ENCODE measurements at regions not wholly inside any gene's neighbourhood (a gene's known extent, or its start where the extent isn't known, plus 50 kb on each side); places are given as distances from the start of the nearest gene placed in this dataset.

DNA sequence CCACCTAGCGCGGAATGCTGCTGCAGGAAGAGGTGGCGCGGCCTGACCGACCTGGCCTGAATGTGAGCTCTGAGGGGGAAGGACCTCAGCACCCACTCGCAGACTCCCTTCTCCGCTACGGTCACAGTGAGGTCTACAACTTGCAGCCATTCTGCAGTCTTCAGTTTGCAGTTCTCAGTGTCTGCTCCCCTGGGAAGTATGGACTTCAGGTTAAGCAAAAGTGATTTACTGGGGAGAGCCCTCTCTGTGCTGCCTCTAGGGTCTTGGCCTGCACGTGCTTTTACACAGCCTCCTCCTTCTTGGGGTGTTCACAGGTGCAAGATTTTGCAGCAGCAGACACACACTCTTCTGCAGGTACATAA is 296.0 kb downstream of the OMA1 start:
- peak overlapping the region; percentile 51 for H3K4me3 ChIP-seq (ENCODE audit: low read depth, low read length)
- no peaks in the 10 kb centered on the region for H3K36me3 ChIP-seq
- H3K27me3 ChIP-seq (ENCODE audit: insufficient read depth, low read depth, severe bottlenecking): no peaks in the 10 kb centered on the region
- TF ChIP-seq, protein P1, sequence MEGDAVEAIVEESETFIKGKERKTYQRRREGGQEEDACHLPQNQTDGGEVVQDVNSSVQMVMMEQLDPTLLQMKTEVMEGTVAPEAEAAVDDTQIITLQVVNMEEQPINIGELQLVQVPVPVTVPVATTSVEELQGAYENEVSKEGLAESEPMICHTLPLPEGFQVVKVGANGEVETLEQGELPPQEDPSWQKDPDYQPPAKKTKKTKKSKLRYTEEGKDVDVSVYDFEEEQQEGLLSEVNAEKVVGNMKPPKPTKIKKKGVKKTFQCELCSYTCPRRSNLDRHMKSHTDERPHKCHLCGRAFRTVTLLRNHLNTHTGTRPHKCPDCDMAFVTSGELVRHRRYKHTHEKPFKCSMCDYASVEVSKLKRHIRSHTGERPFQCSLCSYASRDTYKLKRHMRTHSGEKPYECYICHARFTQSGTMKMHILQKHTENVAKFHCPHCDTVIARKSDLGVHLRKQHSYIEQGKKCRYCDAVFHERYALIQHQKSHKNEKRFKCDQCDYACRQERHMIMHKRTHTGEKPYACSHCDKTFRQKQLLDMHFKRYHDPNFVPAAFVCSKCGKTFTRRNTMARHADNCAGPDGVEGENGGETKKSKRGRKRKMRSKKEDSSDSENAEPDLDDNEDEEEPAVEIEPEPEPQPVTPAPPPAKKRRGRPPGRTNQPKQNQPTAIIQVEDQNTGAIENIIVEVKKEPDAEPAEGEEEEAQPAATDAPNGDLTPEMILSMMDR (IDR thresholded peaks at IDR 0.05; ENCODE audit: low read depth, low read length): 0 out of 2 replicates have a peak, but pooled peaks have one; percentile 20
- no peak overlapping the region for H3K27ac ChIP-seq
- DNase-seq: no peak
- no peaks in the 10 kb centered on the region for H3K9me3 ChIP-seq (ENCODE audit: severe bottlenecking)

DNA sequence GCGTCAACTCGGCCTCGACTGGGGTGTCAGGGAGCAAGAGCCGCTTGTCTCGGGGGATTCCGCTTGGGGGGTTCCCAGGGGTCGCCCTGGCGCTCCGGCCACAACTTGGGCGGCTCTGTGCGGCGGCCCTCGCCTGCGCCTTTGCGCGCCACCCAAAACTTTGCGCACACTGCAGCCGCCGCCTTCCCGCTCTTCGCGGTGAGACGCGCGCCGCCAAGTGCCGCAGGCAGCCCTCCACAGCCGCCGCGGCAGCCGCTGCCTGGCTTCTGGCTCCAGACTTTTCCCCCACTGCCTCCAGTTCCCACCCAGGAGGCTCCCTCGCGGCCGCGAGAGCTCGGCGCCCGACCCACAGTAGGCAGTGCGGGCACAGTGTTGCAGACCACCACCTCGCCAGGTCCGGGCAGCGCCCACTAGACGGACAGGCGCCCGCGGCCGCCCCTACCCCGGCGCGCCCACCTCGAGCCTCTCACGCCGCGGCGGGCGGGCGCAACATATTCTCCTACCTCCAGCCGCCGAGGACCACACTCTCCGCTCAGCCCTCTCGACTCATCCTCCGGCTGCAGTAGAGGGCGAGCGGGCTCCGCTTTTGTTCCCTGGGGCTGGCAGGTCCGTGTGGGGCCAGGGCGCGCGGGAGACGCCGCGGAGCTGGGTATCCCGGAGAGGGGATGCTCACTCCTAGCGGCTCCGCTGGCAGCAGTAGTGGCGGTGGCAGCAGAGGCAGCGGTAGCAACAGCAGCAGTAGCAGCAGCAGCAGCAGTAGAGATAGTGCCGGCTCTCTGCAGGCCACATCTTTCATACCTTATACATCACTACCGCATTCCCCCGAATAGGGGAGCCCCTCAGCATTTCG is 296.6 kb downstream of the OMA1 start:
- TF ChIP-seq, protein P1 (IDR thresholded peaks at IDR 0.05; ENCODE audit: low read depth, low read length): 0 out of 2 replicates have a peak, but pooled peaks have one; percentile 6
- peak; percentile 80 for DNase-seq
- peak overlapping the region; percentile 51 for H3K4me3 ChIP-seq (ENCODE audit: low read depth, low read length)
- H3K27me3 ChIP-seq (ENCODE audit: insufficient read depth, low read depth, severe bottlenecking): no peaks in the 10 kb centered on the region
- no peaks in the 10 kb centered on the region for H3K9me3 ChIP-seq (ENCODE audit: severe bottlenecking)
- peak overlapping the region; percentile 67 for H3K27ac ChIP-seq
- no peaks in the 10 kb centered on the region for H3K36me3 ChIP-seq

DNA sequence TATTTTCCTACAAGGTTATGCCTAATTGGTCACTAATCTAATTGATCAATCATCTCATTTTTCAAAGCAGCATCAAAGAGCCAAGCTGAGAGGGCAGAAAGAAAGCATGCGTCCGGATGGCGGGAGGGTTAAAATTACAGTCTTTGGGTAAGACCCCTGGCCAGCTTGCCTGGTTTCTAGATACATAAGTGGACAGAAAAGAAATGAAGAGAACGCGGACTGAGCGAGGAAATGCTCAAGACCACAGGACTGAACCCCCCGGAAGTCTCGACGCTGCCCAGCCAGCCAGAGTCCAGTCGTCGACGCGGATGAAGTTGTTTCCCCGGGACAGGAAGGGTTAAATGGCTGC is 297.2 kb downstream of the OMA1 start:
- DNase-seq: no peak
- Histone ChIP-seq H3K4me3 (ENCODE audit: low read depth, low read length) (peak overlapping the region; percentile 51), H3K27ac (peak overlapping the region; percentile 67; the same call in 1 of the 2 replicates), H3K36me3 (no peaks in the 10 kb centered on the region), H3K9me3 (ENCODE audit: severe bottlenecking) (no peaks in the 10 kb centered on the region), H3K27me3 (ENCODE audit: insufficient read depth, low read depth, severe bottlenecking) (no peaks in the 10 kb centered on the region)
- TF ChIP-seq, protein P1 (IDR thresholded peaks at IDR 0.05; ENCODE audit: low read depth, low read length): no peak

DNA sequence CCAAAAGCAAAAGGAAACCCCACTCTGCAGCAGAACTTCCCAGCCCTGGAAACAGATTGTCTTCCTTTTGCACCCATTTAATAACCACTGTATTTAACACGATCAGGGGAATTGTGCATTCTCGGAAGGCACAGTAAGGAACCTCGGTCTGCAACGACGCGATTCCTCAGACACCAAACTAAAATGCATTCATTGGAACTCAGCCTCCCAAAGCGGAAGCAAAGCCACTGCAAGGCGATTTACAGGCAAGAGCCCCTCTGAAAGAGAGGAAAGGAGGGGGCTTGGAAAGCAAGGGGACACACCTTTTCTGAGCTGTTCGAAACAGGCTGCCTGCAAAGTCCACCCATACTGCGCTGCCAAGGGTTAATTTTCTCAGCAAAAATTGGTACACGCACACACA is 297.7 kb downstream of the OMA1 start:
- H3K27me3 ChIP-seq (ENCODE audit: insufficient read depth, low read depth, severe bottlenecking): no peaks in the 10 kb centered on the region
- peak overlapping the region; percentile 51 for H3K4me3 ChIP-seq (ENCODE audit: low read depth, low read length)
- no peak for DNase-seq
- H3K27ac ChIP-seq: no peak overlapping the region
- no peaks in the 10 kb centered on the region for H3K9me3 ChIP-seq (ENCODE audit: severe bottlenecking)
- TF ChIP-seq, protein P1 (IDR thresholded peaks at IDR 0.05; ENCODE audit: low read depth, low read length): no peak
- no peaks in the 10 kb centered on the region for H3K36me3 ChIP-seq

DNA sequence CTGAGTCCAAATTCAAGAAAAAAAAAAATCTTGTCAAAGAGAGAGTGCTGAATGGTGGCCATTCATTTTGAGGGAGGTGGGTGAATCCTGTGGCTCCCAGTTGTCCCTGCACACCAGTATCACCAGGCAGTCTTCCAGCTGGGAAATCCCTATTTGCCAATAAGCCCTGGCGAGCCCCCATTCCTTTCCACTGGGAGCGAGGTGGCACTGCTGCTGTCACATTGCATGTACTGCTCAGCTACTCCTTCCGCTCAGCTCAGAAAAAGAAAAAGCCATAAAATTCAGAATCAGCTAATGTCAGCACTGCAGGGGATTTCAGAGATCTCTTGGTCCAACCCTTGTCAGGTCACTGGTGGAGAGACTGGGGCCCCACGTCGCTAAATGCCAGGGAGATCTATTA is 298.5 kb downstream of the OMA1 start:
- no peak for DNase-seq
- H3K36me3 ChIP-seq: no peaks in the 10 kb centered on the region
- H3K27ac ChIP-seq: no peak overlapping the region
- no peak overlapping the region for H3K4me3 ChIP-seq (ENCODE audit: low read depth, low read length)
- H3K9me3 ChIP-seq (ENCODE audit: severe bottlenecking): no peaks in the 10 kb centered on the region
- no peaks in the 10 kb centered on the region for H3K27me3 ChIP-seq (ENCODE audit: insufficient read depth, low read depth, severe bottlenecking)
- TF ChIP-seq, protein P1 (IDR thresholded peaks at IDR 0.05; ENCODE audit: low read depth, low read length): no peak

DNA sequence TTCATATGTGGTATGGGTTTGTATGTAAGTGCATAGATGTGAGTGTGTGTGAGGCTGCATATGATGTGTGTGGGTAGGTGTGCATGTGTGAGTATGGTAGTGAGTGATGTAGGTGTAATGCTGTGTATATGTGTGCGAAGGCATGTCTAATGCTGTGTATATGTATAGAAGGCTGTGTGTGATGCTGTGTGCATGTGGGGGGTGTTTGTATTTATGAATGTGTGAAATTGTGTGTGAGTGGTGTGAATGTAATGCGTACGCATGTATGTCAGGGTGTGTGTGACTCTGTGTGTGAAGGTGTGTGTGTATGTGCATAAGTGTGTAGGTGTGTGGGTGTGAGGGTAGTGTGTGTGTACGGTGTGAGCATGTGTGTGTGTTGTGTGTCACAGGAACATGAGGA is 300.0 kb downstream of the OMA1 start:
- no peak for DNase-seq
- TF ChIP-seq, protein P1 (IDR thresholded peaks at IDR 0.05; ENCODE audit: low read depth, low read length): no peak
- Histone ChIP-seq H3K9me3 (ENCODE audit: severe bottlenecking) (no peaks in the 10 kb centered on the region), H3K27me3 (ENCODE audit: insufficient read depth, low read depth, severe bottlenecking) (no peaks in the 10 kb centered on the region), H3K36me3 (no peaks in the 10 kb centered on the region), H3K27ac (no peak overlapping the region), H3K4me3 (ENCODE audit: low read depth, low read length) (no peak overlapping the region)
